ENCODE measurements at regions not wholly inside any gene's neighbourhood (a gene's known extent, or its start where the extent isn't known, plus 50 kb on each side); places are given as distances from the start of the nearest gene placed in this dataset.
"Not testable (repeated sequence)": the region's sequence is repeated elsewhere in the genome, so short reads cannot be mapped to it uniquely, and the experiment has no call there.

DNA sequence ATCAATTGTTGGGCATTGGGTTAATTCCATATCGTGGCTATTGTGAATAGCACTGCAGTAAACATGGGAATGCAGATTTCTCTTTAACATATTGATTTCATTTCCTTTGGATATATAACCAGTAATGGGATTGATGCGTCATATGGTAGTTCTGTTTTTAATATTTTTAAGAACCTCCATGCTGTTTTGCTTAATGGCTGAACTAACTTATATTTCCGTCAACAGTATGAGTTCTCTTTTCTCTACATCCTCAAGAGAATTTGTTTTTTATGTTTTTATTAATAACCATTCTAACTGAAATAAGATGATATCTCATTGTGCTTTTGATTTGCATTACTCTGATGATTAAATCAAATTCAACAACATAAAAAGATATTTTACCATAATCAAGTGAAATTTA, 228.5 kb upstream of the FSIP2 start:
- no peak for TF ChIP-seq ZFX (IDR thresholded peaks at IDR 0.05; ENCODE audit: borderline replicate concordance)
- TF ChIP-seq, protein P1, sequence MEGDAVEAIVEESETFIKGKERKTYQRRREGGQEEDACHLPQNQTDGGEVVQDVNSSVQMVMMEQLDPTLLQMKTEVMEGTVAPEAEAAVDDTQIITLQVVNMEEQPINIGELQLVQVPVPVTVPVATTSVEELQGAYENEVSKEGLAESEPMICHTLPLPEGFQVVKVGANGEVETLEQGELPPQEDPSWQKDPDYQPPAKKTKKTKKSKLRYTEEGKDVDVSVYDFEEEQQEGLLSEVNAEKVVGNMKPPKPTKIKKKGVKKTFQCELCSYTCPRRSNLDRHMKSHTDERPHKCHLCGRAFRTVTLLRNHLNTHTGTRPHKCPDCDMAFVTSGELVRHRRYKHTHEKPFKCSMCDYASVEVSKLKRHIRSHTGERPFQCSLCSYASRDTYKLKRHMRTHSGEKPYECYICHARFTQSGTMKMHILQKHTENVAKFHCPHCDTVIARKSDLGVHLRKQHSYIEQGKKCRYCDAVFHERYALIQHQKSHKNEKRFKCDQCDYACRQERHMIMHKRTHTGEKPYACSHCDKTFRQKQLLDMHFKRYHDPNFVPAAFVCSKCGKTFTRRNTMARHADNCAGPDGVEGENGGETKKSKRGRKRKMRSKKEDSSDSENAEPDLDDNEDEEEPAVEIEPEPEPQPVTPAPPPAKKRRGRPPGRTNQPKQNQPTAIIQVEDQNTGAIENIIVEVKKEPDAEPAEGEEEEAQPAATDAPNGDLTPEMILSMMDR (IDR thresholded peaks at IDR 0.05) = no peak

DNA sequence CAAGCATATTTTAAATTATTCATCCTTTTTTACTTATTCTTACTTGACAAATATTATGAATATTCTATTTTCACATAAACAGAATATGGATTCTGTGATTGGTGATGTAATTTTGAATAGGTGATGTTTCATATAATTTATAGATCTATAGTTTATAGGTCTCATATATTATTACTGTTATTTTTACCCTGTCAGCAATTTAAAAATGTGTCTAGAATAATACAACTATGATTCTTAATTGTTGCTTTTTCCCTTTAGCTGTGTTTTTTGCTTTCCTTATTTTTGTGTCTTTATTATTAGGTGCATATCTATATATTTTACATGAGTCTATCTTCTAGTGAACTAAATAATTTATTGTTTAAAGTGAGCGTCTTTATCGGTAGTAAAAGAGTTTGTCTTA, 226.7 kb upstream of the FSIP2 start:
- TF ChIP-seq ZFX (IDR thresholded peaks at IDR 0.05; ENCODE audit: borderline replicate concordance) = no peak
- TF ChIP-seq, protein P1 (IDR thresholded peaks at IDR 0.05) = no peak
- H3K27ac ChIP-seq = no peak overlapping the region

More for the DNA sequence above, 228.5 kb upstream of the FSIP2 start:
- H3K27ac ChIP-seq = no peak overlapping the region

DNA sequence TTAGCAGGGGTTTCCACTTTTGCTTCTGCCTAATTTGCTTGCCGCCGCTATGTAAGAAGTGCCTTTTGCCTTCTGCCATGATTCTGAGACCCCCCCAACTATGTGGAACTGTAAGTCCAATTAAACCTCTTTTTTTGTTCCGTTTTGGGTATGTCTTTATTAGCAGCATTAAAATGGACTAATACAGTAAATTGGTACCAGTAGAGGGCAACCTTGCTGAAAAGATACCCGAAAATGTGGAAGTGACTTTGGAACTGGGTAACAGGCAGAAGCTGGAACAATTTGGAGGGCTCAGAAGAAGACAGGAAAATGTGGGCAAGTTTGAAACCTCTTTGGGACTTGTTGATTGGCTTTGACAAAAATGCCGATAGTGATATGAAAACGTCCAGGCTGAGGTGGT, 216.1 kb upstream of the FSIP2 start:
- TF ChIP-seq ZFX (IDR thresholded peaks at IDR 0.05; ENCODE audit: borderline replicate concordance) = no peak
- TF ChIP-seq, protein P1 (IDR thresholded peaks at IDR 0.05) = peak; percentile 34
- no peak overlapping the region for H3K27ac ChIP-seq

DNA sequence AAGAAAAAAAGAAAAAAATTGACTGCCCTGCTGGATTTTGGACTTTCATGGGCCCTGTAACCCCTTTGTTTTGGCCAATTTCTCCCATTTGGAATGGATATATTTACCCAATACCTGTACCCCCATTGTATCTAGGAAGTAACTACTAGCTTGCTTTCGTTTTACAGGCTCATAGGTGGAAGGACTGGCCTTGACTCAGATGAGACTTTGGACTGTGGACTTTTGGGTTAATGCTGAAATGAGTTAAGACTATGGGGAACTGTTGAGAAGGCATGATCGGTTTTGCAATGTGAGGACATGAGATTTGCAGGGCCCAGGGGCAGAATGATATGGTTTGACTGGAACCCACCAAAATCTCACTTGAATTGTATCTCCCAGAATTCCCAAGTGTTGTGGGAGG, 214.4 kb upstream of the FSIP2 start:
- not testable (repeated sequence) for H3K27ac ChIP-seq

DNA sequence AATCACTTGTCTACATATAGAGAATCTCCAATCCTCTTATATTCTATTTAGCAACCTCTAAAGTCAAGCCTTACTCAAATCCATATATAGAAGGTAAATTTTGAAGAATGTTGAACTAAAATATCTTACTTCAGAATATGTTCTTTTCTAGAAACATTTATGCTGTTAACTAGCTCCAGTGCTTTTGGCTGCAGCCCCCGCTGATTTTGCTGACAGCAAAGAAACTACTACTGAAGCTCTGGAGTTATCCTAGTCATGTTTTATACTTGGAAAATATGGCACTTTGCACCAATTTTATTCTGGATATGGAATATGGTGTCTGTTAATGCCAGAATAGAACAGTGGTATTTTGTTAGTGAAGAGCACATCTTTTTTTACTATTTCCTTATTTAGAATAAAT, 212.4 kb upstream of the FSIP2 start:
- H3K27ac ChIP-seq = no peak overlapping the region
- TF ChIP-seq, protein P1 (IDR thresholded peaks at IDR 0.05) = no peak
- no peak for TF ChIP-seq ZFX (IDR thresholded peaks at IDR 0.05; ENCODE audit: borderline replicate concordance)

DNA sequence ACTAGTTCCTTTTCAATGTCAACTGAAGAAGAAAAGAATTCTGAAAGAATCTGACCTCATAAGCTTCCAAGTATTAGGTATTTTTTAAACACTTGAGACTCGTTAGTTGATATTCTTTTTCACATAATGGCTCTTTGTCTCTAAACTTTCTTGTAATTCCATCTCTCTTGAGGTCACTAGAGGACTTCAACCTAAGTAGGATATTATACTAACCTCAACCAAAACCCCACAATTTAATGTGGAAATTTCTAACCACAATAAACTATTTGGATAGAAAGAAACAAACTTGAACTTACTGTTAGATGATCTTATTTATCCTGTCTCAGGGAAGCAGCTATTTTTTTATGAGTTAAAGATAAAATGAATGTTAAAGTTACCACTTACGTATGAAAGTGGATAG, 206.9 kb upstream of the FSIP2 start:
- H3K27ac ChIP-seq = no peak overlapping the region
- TF ChIP-seq, protein P1 (IDR thresholded peaks at IDR 0.05) = no peak
- TF ChIP-seq ZFX (IDR thresholded peaks at IDR 0.05; ENCODE audit: borderline replicate concordance) = no peak

DNA sequence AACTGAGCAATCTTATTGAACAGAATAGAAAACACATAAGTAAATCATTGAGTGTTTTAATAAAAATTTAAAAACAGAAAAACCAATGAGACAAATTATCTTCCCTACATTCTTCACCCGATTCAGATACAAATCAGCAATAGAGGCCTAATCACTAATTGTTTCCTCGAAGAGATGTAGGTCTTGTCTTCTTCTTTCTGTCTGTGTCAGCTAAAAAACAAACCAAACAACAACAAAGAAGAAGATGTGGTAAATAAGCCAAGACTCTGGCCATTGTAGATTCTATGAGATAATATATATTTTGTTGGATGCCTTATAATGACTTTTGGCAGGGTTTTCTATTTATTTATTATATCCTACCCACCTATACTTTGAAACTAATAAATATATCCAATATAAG, 200.9 kb upstream of the FSIP2 start:
- no peak overlapping the region for H3K27ac ChIP-seq
- TF ChIP-seq ZFX (IDR thresholded peaks at IDR 0.05; ENCODE audit: borderline replicate concordance) = no peak
- TF ChIP-seq, protein P1 (IDR thresholded peaks at IDR 0.05) = no peak

DNA sequence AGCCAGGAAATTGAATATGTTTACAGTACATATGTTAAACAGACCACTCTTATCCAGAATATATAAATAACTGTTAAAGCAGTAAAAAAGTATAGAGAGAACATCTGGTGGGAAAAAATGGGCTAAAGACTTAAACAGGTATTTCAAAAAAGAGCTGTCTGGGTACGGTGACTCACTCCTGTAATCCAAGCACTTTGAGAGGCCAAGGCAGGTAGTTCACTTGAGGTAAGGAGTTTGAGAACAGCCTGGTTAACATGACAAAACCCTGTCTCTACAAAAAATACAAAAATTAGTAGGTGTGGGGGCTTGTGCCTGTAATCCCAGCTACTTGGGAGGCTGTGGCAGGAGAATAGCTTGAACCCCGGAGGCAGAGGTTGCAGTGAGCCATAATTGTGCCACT, 171.4 kb upstream of the FSIP2 start:
- TF ChIP-seq, protein P1 (IDR thresholded peaks at IDR 0.05) = no peak
- TF ChIP-seq ZFX (IDR thresholded peaks at IDR 0.05; ENCODE audit: borderline replicate concordance) = no peak
- H3K27ac ChIP-seq = no peak overlapping the region

Measured in 22Rv1 (cell line).